Gastroesophageal sphincter (tissue), 4 donors: ENCODE measurements at regions not wholly inside any gene's neighbourhood (a gene's known extent, or its start where the extent isn't known, plus 50 kb on each side); places are given as distances from the start of the nearest gene placed in this dataset.

ENCODE experiments used
- ATAC-seq: fragments of 150-250 bp; one replicate; pipeline ENCODE4 v1.9.1; 2016; ENCODE audit warnings: mild to moderate bottlenecking, moderate library complexity
- H3K27ac ChIP-seq, 4 donors: fragments of 200-600 bp; sonication (generic) in 3 of 4; 1 replicate in 3 of 4; 2 replicates in 1 of 4; pipeline ENCODE4 v1.5.1; 2016 to 2019
- H3K27me3 ChIP-seq: fragments of 200-600 bp; sonication (generic); one replicate; pipeline ENCODE4 v1.5.1; 2019
- H3K36me3 ChIP-seq, 2 donors: fragments of 200-600 bp; sonication (generic); one replicate each; pipeline ENCODE4 v1.5.1; 2019; ENCODE audit warnings: control low read depth in 1 of 2
- H3K4me1 ChIP-seq, 3 donors: fragments of 200-600 bp; sonication (generic); 1 replicate in 2 of 3; 2 replicates in 1 of 3; pipeline ENCODE4 v1.5.1; 2016 to 2019; ENCODE audit warnings: control low read depth in 2 of 3
- H3K4me3 ChIP-seq, 2 donors: fragments of 200-600 bp; sonication (generic); one replicate each; pipeline ENCODE4 v1.5.1; 2019; ENCODE audit warnings: mild to moderate bottlenecking in 1 of 2, moderate library complexity in 1 of 2
- H3K9me3 ChIP-seq, 3 donors: fragments of 200-600 bp; sonication (generic); one replicate each; pipeline ENCODE4 v1.5.1; 2017 to 2019; ENCODE audit warnings: control low read depth in 2 of 3
- CTCF ChIP-seq, 4 experiments: fragments of 200-600 bp in 2 of 4; fragments of 450-650 bp in 2 of 4; sonication (generic) in 1 of 4; IDR thresholded peaks; one replicate each; pipeline ENCODE4 v1.5.1; 2017 to 2019; ENCODE audit warnings: antibody characterized with exemption in 4 of 4, mild to moderate bottlenecking in 2 of 4, moderate library complexity in 2 of 4
- EP300 ChIP-seq: sonication (generic); formaldehyde crosslinking; IDR thresholded peaks from one replicate; pipeline ENCODE4 v1.6.1; 2017; ENCODE audit warnings: antibody characterized with exemption, mild to moderate bottlenecking
- POLR2A ChIP-seq, 2 donors: fragments of 450-650 bp; IDR thresholded peaks; one replicate each; pipeline ENCODE4 v1.6.1; 2017; ENCODE audit warnings: antibody characterized with exemption in 2 of 2, mild to moderate bottlenecking in 2 of 2, moderate library complexity in 1 of 2
- POLR2AphosphoS5 ChIP-seq: sonication (generic); formaldehyde crosslinking; IDR thresholded peaks from one replicate; pipeline ENCODE4 v1.6.1; 2017; ENCODE audit warnings: antibody characterized with exemption
- WGBS, 2 donors: methylation state at CpG; one replicate each; pipeline ENCODE4 v1.1.5; 2018; ENCODE audit warnings: low coverage in 1 of 2; 5-methylcytosine and 5-hydroxymethylcytosine counted together

- H3K27ac ChIP-seq = no peak overlapping the region
- TF ChIP-seq EP300 (no peak), POLR2AphosphoS5 (no peak)
- peaks cover 5 to 25% (median 6%) of the 10 kb centered on the region in 3 donors for H3K4me1 ChIP-seq
- H3K36me3 ChIP-seq = no peaks in the 10 kb centered on the region
- no peak for ATAC-seq
- H3K4me3 ChIP-seq = no peak overlapping the region
- H3K27me3 ChIP-seq = peaks cover 83% of the 10 kb centered on the region
- peaks cover 0 to 9% (median 0%) of the 10 kb centered on the region in 3 donors for H3K9me3 ChIP-seq
- 58 to 76% methylated on average over 3 to 4 of the region's 4 CpGs for WGBS, 2 donors
Observed at GRCh38 chr5:88658886-88659285, 224.1 kb downstream of the MEF2C start.

- Histone ChIP-seq H3K9me3 (peaks cover 0 to 9% (median 0%) of the 10 kb centered on the region in 3 donors), H3K4me1 (peaks cover 5 to 25% (median 6%) of the 10 kb centered on the region in 3 donors), H3K27ac (no peak overlapping the region), H3K27me3 (peaks cover 75% of the 10 kb centered on the region), H3K4me3 (no peak overlapping the region), H3K36me3 (no peaks in the 10 kb centered on the region)
- TF ChIP-seq POLR2AphosphoS5 (no peak), POLR2A (IDR thresholded peaks at IDR 0.05) (no peak), EP300 (no peak), CTCF (IDR thresholded peaks at IDR 0.05) (no peak)
- no peak for ATAC-seq
- WGBS, 2 donors = 82 to 83% methylated on average over 4 to 5 of the region's 5 CpGs
Observed at GRCh38 chr5:88657906-88658775, 224.8 kb downstream of the MEF2C start.

DNA sequence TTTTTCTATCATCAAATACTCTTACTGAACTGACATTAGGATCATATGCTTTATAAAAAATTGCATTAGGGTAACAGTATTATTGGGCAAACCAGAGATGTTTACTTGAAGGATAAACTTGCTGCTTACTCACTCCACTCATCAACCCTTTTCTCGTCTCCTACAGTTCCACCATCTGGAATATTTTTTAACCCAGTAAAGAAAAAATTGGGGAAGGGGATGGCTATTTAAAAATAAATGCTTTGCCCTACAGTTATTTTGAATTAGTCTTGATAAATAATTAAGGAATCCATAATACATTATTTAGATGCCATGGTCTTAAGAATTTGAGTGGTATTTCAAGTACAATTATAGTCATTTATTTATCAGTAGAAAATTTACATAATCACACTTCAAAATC is 225.8 kb downstream of the MEF2C start:
- TF ChIP-seq EP300 = no peak
- no peak for TF ChIP-seq POLR2AphosphoS5
- no peak for TF ChIP-seq POLR2A (IDR thresholded peaks at IDR 0.05)
- no peak for TF ChIP-seq CTCF (IDR thresholded peaks at IDR 0.05)
- ATAC-seq = no peak
- Histone ChIP-seq H3K4me1 (peaks cover 5 to 25% (median 6%) of the 10 kb centered on the region in 3 donors), H3K4me3 (no peak overlapping the region), H3K27me3 (peaks cover 74% of the 10 kb centered on the region), H3K27ac (no peak overlapping the region), H3K9me3 (peaks cover 0 to 9% (median 0%) of the 10 kb centered on the region in 3 donors), H3K36me3 (no peaks in the 10 kb centered on the region)
- 18 to 44% methylated on average over 1 of the region's 1 CpG for WGBS, 2 donors

GRCh38 chr5:88656221-88656950 is 226.6 kb downstream of the MEF2C start:
- peaks cover 67% of the 10 kb centered on the region for H3K27me3 ChIP-seq
- peaks cover 3 to 20% (median 6%) of the 10 kb centered on the region in 3 donors for H3K4me1 ChIP-seq
- ATAC-seq = no peak
- H3K27ac ChIP-seq = no peak overlapping the region
- 64 to 65% methylated on average over 5 of the region's 5 CpGs for WGBS, 2 donors
- H3K4me3 ChIP-seq = no peak overlapping the region
- TF ChIP-seq EP300 = no peak
- TF ChIP-seq CTCF (IDR thresholded peaks at IDR 0.05) = no peak
- no peak for TF ChIP-seq POLR2A (IDR thresholded peaks at IDR 0.05)
- TF ChIP-seq POLR2AphosphoS5 = no peak
- peaks cover 0 to 9% (median 0%) of the 10 kb centered on the region in 3 donors for H3K9me3 ChIP-seq
- no peaks in the 10 kb centered on the region for H3K36me3 ChIP-seq

- no peak for ATAC-seq
- Histone ChIP-seq H3K27ac (no peak overlapping the region), H3K9me3 (no peaks in the 10 kb centered on the region), H3K36me3 (no peaks in the 10 kb centered on the region), H3K27me3 (peaks cover 47% of the 10 kb centered on the region), H3K4me1 (no peaks in the 10 kb centered on the region), H3K4me3 (no peak overlapping the region)
- TF ChIP-seq CTCF (IDR thresholded peaks at IDR 0.05) (no peak), POLR2A (IDR thresholded peaks at IDR 0.05) (no peak), POLR2AphosphoS5 (no peak), EP300 (no peak)
- 42 to 46% methylated on average over 2 of the region's 2 CpGs for WGBS, 2 donors
Observed at GRCh38 chr5:88653471-88653870, 229.5 kb downstream of the MEF2C start.
